NCI-H2107 treated with DMSO at 0.1 percent for 48 hours (cell line): ENCODE measurements at regions not wholly inside any gene's neighbourhood (a gene's known extent, or its start where the extent isn't known, plus 50 kb on each side); places are given as distances from the start of the nearest gene placed in this dataset.
"Not testable (repeated sequence)": the region's sequence is repeated elsewhere in the genome, so short reads cannot be mapped to it uniquely, and the experiment has no call there.

ENCODE experiments used
- DNase-seq: peaks from one replicate; lab custom pipeline; 2025; ENCODE audit not compliant: unreplicated experiment; lab: John Stamatoyannopoulos, UW

DNA sequence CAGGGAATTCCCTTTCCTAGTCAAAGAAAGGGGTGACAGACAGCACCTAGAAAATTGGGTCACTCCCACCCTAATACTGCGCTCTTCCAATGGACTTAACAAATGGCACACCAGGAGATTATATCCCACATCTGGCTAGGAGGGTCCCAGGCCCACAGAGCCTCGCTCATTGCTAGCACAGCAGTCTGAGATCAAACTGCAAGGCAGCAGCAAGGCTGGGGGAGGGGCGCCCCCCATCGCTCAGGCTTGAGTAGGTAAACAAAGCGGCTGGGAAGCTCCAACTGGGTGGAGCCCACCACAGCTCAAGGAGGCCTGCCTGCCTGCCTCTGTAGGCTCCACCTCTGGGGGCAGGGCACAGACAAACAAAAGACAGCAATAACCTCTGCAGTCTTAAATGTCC is 1043.9 kb upstream of the GRIA3 start:
- not testable (repeated sequence) for DNase-seq

DNA sequence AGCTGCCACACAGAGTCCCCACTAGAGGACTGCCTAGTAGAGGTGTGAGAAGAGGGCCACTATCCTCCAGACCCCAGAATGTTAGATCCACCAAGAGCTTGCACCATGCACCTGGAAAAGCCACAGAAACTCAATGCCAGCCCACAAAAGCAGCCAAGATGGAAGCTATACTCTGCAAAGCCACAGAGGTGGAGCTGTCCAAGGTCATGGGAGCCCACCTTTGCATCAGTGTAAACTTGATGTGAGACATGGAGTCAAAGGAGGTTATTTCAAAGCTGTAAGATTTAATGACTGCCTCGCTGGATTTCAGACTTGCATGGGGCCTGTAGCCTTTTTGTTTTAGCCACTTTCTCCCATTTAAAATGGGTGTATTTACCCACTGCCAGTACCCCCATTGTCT is 1030.1 kb upstream of the GRIA3 start:
- no peak for DNase-seq

DNA sequence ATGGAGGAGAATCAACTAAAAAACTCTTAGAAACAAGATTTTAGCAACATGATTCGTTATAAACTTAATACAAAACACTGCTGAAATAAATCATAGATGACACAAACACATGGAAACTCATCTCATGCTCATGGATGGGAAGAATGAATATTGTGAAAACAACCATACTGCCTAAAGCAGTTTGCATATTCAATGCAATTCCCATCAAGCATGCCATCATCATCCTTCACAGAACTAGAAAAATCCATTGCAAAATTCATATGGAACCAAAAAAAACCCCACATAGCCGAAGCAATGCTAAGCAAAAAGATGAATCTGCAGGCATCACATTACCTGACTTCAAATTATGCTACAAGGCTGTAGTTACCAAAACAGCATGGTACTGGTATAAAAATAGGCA is 1015.8 kb upstream of the GRIA3 start:
- DNase-seq = no peak

DNA sequence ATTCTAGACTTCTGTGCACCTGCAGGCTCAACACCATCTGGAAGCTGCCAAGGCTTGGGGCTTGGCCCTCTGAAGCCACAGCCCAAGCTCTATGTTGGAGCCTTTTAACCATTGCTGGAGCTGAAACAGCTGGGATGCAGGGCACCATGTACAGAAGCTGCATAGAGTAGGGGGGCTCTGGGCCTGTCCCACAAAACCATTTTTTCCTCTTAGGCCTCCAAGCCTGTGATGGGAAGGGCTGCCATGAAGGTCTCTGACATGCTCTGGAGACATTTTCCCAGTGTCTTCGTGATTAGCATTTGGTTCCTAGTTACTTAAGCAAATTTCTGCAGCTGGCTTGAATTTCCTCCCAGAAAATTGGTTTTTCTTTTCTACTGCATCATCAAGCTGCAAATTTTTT is 999.3 kb upstream of the GRIA3 start:
- DNase-seq = no peak

DNA sequence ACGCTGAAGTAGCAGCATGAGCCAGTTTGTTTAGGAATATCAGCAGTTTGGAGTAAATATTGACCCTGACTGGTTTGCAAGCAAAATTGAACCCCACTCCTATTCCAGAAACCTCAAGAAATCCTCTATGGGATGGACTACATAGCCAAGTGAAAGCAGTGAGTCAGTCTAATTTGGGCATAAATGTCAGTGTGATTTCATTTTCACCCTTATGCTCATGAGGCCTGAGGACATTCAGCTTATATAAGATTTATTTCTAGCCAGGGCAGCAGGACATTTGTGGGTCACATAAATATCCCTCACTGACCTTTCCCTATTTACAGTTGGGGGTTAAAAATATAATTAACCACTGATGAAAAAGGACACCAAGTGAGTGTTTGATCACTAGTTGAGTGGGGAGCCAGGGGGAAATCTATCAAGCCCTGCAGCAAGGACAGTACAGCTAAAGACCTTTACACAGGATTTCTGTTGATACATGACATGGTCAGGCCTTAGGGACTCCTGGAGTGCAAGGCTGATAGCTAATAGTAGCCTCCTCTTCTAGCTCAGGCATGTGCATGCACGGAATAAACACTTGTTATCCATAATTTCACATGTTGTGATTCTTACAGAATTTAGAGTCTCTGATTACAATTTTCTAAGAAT is 996.9 kb upstream of the GRIA3 start:
- no peak for DNase-seq

DNA sequence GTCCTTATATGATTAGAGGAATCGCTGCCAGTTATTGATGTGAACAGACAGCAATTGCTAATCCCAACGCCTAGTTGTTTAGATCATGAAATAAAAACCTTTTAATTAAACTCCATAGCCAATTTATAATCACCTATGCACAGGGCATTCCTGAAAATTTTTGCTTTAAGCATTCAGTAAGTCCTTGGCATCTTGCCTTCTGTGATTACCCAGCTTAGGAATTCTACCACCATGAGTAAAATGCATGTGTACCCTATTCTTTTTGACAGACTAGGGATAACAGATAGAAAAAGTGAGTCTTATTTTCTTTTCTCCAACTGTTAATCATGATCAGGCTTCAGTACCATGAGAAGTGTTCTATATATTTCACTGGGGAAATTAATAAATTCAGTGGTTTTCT is 995.3 kb upstream of the GRIA3 start:
- no peak for DNase-seq

DNA sequence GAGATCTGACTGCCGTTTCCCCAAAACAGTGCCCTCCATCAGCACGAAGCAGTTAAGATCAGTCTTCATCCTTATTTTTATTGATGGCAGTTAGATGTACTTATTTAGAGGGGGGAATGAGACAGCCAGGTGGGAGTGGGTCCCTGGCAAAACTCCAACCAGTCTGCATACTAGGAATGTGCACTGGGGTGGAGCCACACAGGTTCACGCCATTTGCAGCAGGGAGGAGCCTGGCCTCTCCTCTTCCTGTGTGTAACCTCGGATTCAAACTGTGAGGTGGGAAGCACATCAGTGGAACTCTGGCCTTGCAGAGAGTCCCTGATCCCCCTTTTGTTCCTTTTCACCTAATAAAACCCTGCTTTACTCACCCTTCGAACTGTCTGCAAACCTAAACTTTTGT is 987.7 kb upstream of the GRIA3 start:
- DNase-seq = no peak

DNA sequence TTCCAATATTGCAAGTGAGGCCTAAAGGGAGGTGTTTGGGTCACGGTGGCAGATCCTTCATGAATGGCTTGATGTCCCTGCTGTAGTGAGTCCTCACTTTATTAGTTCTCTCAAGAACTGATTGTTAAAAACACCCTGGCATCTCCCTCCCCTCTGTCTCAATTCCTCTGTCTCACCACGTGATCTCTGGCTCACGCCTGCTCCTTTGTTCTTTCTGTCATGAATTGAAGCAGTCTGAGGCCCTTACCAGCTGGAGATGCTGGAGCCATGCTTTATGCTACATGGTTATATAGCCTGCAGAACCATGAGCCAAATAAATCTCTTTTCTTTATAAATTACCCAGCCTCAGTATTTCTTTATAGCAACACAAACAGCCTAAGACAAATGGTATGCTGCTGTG is 980.7 kb upstream of the GRIA3 start:
- no peak for DNase-seq

DNA sequence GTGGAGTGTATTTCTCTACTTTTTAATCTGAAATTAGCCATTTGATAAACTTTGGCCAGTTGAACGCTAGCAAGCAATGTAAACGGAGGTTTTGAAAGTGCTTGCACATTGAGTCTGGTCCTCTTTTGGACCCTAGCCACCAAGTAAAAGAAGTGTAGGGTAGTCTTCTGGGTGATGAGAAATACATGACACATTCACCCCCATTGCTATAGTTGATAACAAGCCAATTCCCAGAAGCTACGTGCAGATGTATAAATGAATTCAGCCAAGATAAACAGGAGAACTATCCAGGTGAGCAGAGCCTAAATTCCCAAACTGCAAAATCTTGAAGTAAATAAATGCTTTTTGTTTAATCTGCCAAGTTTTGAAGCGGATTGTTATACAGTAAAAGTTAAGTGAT is 965.4 kb upstream of the GRIA3 start:
- DNase-seq = no peak

DNA sequence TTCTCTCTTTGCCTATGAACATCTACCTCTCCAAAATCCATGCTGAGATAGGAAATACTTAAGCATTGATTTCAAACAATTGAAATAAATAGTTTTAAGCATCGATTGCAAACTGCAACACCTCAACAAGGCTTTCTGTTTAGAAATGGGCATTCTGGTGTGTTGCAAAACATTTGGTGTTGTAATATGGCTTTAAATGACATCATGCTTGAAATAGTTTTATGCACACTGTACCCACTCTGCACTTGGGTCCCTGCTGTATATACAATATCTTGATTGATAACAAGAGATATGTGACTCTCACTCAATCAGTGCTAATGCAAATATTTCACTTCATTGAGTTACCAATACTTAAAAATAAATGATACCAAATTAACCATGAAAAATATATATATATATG is 964.9 kb upstream of the GRIA3 start:
- no peak for DNase-seq

DNA sequence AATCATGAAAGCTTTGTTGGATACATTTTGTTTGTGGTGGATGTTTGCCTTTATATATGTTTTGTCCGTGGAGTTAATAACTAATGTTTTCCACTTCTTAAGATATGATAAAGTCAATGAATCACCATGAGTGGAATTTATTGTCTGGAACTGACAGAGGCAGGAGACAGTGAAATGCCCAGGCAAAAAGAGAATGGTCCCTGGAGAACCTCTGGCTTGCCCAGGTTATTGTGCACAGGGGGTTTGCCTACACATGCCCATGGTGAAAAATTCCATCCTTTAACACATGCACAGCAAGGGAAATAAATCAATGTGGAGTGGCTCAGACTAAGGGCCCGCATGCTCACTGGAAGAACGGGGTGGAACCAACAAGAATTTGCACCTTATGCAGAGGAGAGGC is 964.3 kb upstream of the GRIA3 start:
- no peak for DNase-seq

DNA sequence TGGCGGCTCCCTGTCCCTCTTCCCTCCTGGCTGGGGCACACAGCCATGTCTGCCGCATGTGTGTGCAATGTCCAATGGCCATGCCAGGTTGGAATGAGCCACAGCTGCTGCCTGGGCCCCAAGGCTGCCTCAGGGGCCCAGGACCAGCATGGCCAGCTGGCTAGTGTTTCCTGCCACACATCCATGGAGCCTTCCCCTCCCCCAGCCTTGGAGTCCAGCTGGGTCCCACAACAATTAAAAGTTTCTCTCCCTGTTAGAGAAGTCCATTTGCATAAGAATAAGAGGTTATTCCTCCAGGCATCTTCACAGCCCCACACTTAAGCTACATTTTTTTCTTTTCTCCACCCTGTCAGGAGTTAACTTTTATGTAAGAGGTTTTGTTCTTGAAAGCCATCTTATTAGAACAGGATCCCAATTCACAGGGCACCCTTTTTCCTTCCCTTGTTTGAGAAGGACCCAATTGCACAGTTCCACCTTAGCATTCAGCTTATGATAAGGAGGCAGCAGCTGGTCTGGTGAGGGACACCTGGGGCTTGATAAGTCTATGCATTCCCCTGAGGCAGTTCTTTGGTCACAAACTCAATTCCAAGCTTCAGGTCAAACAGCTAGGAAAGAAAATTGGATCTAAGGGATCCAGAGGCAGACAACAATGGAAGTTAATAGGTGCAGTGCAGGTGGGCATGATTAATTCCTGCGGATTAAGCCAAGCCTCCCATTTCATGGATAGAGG is 963.3 kb upstream of the GRIA3 start:
- DNase-seq = no peak

DNA sequence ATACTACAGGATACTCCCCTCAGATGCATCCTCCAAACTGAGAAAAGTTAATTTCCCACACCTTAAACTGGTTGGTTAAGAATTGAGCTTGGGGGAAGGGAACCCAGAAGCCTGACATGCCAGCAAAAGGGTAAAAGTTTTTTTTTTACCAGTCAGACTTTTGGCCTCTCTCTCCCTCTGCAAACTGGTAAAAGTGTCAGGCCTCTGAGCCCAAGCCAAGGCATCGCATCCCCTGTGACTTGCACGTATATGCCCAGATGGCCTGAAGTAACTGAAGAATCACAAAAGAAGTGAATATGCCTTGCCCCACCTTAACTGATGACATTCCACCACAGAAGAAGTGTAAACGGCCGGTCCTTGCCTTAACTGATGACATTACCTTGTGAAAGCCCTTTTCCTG is 962.3 kb upstream of the GRIA3 start:
- not testable (repeated sequence) for DNase-seq

DNA sequence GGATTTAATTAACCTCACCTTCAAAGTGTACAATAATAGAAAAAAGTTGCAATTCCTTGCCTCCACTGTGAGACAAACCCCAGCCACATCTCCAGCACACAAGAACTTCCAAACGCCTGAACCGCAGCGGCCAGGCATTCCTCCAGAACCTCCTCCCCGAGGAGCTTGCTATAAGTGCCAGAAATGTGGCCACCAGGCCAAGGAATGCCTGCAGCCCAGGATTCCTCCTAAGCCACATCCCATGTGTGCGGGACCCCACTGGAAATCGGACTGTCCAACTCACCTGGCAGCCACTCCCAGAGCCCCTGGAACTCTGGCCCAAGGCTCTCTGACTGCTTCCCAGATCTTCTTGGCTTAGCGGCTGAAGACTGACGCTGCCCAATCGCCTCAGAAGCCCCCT is 959.9 kb upstream of the GRIA3 start:
- DNase-seq = not testable (repeated sequence)

DNA sequence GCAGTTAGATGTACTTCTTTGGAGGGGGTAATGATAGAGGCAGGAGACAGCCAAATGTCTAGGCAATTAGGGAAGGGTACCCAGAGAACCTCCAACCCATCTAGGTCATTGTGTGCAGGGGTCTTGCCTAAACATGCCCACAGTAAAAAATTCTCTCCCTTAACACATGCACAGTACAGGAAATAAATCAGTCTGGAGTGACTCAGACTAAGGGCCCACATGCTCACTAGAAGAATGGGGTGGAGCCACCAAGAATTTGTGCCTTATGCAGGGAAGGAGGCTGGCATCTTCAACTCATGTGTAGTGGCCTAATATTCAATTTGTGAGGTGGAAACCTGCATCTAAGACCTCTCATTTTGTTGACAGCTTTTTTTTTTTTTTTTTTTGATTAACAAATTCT is 945.3 kb upstream of the GRIA3 start:
- DNase-seq = no peak

DNA sequence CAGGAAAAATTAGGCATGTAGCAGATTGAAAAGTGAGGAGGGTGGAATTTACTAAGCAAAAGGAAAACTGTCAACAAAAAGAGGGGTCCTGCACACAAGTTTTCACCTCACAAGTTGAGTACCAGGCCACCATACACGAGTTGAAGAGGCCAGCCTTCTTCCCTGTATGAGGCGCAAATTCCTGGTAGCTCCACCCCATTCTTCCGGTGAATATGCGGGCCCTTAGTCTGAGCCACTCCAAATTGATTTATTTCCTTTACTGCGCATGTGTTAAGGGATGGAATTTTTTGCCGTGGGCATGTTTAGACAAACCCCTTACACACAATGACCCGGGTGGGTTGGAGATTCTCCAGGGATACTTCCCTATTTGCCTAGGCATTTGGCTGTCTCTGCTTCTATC is 942.1 kb upstream of the GRIA3 start:
- DNase-seq = no peak

DNA sequence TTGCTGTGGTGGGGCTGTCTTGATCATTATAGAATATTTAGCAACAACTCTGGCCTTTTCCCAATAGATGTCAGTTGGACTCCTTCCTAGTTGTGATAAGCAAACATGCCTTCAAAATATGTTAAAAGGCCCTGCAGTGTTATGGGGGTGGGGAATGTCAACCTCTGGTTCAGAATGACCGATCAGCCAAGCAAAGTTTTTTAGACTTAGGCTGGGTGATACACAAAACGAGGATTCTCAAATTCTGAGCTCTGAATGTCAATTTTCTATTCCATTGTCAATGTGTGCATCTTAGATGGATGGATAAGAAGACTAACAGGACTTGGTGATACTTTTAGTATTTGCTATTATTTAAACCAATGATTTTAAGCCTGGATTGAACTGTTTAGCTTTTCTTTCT is 940.0 kb upstream of the GRIA3 start:
- DNase-seq = no peak

DNA sequence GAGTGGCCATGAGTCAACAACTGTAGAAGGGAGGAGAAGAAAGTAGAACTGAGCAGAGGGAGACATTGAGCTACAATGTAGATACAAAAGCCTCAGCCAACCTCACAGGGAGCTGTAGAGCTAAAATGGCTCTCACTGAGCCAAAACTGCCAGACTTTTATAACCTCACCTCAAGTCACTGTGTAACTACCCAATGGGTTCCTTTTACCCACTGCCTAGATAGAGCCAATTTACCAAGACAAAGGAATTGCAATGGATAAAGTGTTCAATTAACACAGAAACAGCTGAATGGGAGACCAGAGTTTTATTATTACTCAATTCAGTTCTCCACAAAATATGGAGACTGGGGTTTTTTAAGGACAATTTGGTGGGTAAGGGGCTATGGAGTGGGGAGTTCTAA is 938.9 kb upstream of the GRIA3 start:
- no peak for DNase-seq

DNA sequence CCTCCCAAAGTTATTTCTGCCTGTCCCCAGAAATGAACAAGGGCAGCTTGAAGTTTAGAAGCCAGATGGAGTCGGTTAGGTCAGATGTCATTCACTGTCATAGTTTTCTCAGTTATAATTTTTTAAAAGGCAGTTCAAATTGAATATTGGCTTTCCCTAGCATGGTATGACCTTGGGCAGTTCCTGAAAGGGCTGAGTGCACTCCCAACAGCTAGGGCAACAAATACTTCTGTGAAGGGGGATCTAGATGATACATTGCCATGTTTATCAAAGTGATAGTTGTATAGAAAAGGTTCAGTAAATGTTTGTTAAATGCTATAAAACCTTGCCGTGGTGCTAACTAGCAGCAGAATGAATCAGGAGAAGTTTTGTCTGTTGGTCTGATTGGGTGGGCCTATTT is 938.1 kb upstream of the GRIA3 start:
- no peak for DNase-seq

DNA sequence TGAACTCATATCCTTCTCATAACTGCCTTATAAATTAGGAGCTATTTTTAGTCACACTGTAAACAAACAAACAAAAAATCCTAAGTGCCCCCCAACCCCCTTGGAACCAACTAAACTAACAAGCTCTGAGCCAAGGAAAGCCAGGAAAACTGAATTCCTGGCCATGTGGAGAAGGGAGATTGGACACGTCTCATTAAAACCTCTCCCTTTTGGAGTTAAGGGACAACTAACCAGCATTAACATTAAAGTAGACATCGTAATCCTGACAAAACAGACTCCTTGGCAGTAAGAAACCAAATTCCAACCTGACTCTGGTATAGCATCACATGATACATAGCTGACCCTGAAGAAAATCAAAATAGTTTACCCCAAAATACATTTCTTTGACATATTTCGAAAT is 937.1 kb upstream of the GRIA3 start:
- no peak for DNase-seq

DNA sequence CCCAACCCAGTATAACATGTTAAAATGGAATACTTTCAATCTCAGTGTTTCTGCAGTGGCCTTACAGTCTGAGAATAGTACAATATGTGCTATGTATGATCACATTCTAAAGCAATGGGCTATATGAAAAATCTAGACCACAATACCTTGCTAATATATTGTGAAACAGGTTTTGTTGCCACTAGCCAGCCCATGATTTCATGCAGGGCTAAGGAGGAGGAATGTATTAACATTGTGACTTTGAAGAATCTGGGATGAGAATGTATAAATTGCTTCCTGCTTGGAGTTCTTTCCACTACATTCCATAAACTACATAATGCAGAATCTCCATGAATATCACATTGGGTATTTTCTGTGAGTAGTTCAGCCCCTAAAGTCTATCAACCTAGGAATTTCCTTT is 935.4 kb upstream of the GRIA3 start:
- no peak for DNase-seq

DNA sequence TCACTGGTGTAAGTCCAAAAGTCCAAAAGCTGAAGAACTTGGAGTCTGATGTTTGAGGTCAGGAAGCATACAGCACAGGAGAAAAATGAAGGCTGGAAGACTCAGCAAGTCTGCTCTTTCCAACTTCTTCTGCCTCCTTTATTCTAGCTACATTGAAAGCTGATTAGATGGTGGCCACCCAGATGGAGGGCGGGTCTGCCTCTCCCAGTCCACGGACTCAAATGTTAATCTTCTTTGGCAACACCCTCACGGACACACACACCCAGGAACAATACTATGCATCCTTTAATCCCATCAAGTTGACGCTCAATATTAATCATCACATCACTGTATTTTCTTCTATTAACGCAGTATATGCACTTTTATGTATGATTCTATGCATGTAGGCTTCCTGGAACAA is 931.6 kb upstream of the GRIA3 start:
- no peak for DNase-seq

DNA sequence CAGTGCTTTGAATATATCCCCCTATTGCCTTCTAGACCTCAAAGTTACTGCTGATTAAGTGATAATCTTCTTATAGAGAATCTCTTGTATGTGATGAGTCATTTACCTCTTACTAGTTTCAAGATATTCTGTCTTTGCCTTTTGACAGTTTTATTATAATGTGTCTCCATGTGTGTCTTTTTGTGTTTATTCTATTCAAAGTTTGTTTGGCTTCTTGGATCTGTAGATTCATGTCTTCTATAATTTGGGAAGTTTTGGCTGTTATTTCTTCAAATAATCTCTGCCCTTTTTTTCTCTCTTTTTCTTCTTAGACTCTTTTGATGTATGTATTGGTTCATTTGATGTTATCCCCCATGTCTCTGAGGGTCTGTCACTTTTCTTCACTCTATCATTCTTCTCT is 915.7 kb upstream of the GRIA3 start:
- DNase-seq = no peak
